Activated CD8-positive, alpha-beta memory T cell treated with anti-CD3 and anti-CD28 coated beads for 36 hours (primary cell): ENCODE measurements at regions not wholly inside any gene's neighbourhood (a gene's known extent, or its start where the extent isn't known, plus 50 kb on each side); places are given as distances from the start of the nearest gene placed in this dataset.

Experiments
- CTCF ChIA-PET: fragments of 350-600 bp; sonication (Branson Sonifier 250); formaldehyde crosslinking; loops from one replicate; lab custom pipeline; 2021; ENCODE audit warnings: antibody characterized with exemption; lab: Charles Lee
- POLR2A ChIA-PET: fragments of 350-600 bp; sonication (Branson Sonifier 250); formaldehyde crosslinking; loops from one replicate; lab custom pipeline; 2021; ENCODE audit warnings: antibody characterized with exemption; lab: Charles Lee

- ChIA-PET POLR2A (no interaction called here), CTCF (no interaction called here)
Observed at GRCh38 chr12:111228916-111229666, 139.8 kb downstream of the PHETA1 start.

- ChIA-PET POLR2A (no interaction called here), CTCF (no interaction called here)
Observed at GRCh38 chr12:111227476-111228420, 141.1 kb downstream of the PHETA1 start.

GRCh38 chr12:111226680-111227079 lies 142.2 kb downstream of the PHETA1 start:
- CTCF ChIA-PET: no interaction called here

GRCh38 chr12:111225307-111225706 lies 143.6 kb downstream of the PHETA1 start:
- CTCF ChIA-PET: interaction anchor here (0.5 kb wide), 1 partner anchor 88 kb away, joined by 3 read pairs; no protein-coding TSS in a partner anchor
- POLR2A ChIA-PET: no interaction called here

More at GRCh38 chr12:111226680-111227079, 142.2 kb downstream of the PHETA1 start:
- POLR2A ChIA-PET: no interaction called here

- CTCF ChIA-PET: no interaction called here
- POLR2A ChIA-PET: interaction anchor here (0.6 kb wide), 1 partner anchor 952 kb away, joined by 7 read pairs; no protein-coding TSS in a partner anchor
Observed at GRCh38 chr12:111224186-111225066, 144.5 kb downstream of the PHETA1 start.

GRCh38 chr12:111222523-111222922 lies 146.4 kb downstream of the PHETA1 start:
- CTCF ChIA-PET: no interaction called here

GRCh38 chr12:111222027-111222414 lies 146.9 kb downstream of the PHETA1 start:
- CTCF ChIA-PET: no interaction called here
- POLR2A ChIA-PET: no interaction called here

More at GRCh38 chr12:111222523-111222922, 146.4 kb downstream of the PHETA1 start:
- POLR2A ChIA-PET: no interaction called here

- ChIA-PET POLR2A (no interaction called here), CTCF (interaction anchor here (0.6 kb wide), 1 partner anchor 232 kb away, joined by 3 read pairs; no protein-coding TSS in a partner anchor)
Observed at GRCh38 chr12:111221062-111222026, 147.6 kb downstream of the PHETA1 start.

- ChIA-PET POLR2A (no interaction called here), CTCF (interaction anchor here (0.6 kb wide), 1 partner anchor 233 kb away, joined by 3 read pairs; no protein-coding TSS in a partner anchor)
Observed at GRCh38 chr12:111220363-111220762, 148.5 kb downstream of the PHETA1 start.

GRCh38 chr12:111219440-111219839 lies 149.5 kb downstream of the PHETA1 start:
- CTCF ChIA-PET: no interaction called here

GRCh38 chr12:111218499-111218898 lies 150.4 kb downstream of the PHETA1 start:
- CTCF ChIA-PET: no interaction called here
- POLR2A ChIA-PET: no interaction called here

More at GRCh38 chr12:111219440-111219839, 149.5 kb downstream of the PHETA1 start:
- POLR2A ChIA-PET: no interaction called here

GRCh38 chr12:111216387-111217159 lies 152.3 kb downstream of the PHETA1 start:
- CTCF ChIA-PET: no interaction called here
- POLR2A ChIA-PET: no interaction called here

GRCh38 chr12:111215881-111216280 lies 153.0 kb downstream of the PHETA1 start:
- CTCF ChIA-PET: no interaction called here
- POLR2A ChIA-PET: no interaction called here

- CTCF ChIA-PET: no interaction called here
- POLR2A ChIA-PET: no interaction called here
Observed at GRCh38 chr12:111214401-111214800, 154.5 kb downstream of the PHETA1 start.

GRCh38 chr12:111213561-111213960 lies 155.3 kb downstream of the PHETA1 start:
- ChIA-PET CTCF (no interaction called here), POLR2A (no interaction called here)

- POLR2A ChIA-PET: no interaction called here
- CTCF ChIA-PET: no interaction called here
Observed at GRCh38 chr12:111212814-111213456, 156.0 kb downstream of the PHETA1 start.
